HG03469 (cell line): ENCODE measurements at regions not wholly inside any gene's neighbourhood (a gene's known extent, or its start where the extent isn't known, plus 50 kb on each side); places are given as distances from the start of the nearest gene placed in this dataset.

ENCODE experiments used
- ATAC-seq: cut with Tn5 transposase; IDR thresholded peaks from one replicate; pipeline ENCODE4 v1.9.1; 2021; ENCODE audit warnings: mild to moderate bottlenecking, moderate library complexity, moderate number of reproducible peaks; ENCODE audit not compliant: unreplicated experiment

DNA sequence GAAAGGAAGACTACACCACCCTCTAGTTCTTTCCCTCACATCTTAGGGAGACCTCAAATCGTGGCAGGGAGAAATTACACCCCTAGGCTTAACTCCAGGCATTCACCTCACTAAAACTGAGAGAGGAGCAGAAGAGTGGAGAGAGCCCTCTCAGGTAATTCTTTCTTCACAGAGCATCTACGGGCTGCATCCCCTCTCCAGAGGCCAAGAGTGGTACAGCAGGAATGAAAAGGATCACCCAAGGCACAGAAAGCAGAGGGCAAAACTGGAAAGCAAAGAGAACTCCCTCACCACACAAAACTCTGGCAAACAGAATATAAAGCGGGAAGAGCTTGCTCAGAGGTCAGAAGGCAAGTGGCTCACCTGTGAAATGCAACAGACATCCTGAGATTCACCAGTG, 661.2 kb downstream of the TBC1D4 start:
- ATAC-seq: no peak

DNA sequence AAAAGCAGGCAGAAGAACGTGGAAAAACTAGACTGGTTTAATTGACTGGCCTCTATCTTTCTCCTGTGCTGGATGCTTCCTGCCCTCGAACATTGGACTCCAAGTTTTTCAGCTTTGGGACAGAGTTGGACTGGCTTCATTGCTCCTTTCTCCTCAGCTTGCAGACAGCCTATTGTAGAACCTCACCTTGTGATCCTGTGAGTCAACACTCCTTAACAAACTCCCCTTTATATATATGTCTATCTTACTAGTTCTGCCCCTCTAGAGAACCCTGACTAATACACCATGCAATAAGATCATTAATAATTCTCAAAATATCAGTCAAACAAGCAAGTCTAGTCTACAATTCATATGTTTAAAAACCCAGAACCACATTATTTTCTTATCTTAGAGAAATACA, 662.4 kb downstream of the TBC1D4 start:
- ATAC-seq: no peak

DNA sequence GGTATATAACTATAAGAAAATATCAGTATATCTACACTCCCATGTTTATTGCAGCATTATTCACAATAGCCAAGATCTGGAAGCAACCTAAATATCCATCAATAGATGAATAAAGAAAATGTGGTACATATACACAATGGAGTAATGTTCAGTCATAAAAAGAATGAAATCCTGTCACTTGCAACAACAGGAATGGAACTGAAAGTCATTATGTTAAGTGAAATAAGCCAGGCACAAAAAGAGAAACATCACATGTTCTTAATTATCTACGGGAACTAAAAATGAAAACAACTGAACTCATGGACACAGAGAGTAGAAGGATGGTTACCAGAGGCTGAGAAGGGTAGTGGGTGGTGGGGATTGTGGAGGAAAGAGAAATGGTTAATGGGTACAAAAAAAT, 665.2 kb downstream of the TBC1D4 start:
- ATAC-seq: no peak

DNA sequence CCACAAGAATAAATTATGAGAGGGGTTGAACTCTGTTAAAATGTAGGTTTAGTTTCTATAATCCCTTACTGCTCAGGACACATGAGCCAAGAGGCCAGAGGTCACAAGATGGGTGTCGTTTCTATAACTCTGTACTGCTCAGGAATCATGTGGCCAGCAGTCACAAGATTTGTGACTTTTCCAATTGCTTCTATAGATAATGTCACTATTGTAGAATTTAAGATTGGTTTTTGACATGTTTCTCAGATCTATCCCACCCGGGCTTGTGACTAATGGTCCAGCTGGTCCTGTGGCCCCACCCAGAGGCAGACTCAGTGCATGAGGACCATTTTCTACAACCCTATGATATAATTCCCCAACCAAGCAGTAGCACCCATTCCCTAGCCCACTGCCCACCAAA, 662.0 kb upstream of the KLF12 start:
- no peak for ATAC-seq

DNA sequence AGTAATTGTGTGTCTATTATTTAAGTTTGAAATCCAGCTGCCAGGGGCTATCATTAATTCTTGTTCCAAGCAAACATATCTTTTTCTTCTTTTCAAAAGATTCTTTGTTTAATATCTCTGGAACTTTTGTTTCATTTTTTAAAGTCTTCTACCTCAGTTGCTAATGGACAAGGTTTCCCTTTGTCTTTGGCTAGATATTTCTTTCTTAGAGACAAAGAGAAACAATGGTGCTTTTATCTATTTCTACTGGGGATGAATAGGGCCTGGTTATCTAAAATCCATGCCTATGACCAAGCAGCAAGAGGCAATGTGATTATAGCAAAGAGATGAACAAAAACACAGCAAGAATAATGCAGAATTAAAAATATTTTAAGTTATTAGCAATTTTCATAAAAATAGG, 661.3 kb upstream of the KLF12 start:
- no peak for ATAC-seq

DNA sequence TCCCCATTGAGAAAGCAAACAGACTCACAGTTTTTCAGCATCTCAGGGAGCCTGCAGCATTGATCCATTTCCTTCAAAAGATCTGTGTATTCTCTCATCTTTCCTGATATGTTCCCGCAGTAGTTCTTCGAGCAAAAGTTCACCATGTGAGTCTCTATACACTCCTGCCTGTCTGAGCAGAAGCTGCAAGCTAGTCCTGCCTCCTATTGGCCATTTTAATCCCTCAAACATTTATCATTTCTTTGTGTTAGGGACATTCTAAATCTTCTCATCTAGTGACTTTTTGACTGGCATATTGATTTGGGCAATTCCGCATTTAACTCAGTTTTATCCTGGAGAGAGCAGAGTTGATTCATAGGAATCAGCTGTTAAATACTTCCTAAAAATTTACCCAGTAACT, 660.4 kb upstream of the KLF12 start:
- ATAC-seq: no peak

DNA sequence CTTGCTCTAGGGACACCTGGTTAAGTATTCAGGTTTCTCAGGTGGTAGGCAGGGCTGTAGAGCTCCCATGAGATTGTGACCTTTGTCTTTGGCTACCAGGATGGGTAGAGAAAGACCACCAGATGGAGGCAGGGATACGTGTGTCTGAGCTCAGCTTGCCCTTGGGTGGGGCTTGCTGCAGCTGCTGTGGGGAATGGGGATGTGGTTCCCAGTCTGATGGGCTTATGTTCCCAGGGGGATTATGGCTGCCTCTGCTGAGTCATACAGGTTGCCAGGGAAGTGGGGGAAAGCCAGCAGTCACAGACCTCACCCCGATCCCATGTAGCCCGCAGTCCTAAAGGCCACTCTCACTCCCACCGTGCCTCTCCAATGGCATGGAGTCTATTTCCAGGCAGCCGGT, 659.9 kb upstream of the KLF12 start:
- no peak for ATAC-seq

DNA sequence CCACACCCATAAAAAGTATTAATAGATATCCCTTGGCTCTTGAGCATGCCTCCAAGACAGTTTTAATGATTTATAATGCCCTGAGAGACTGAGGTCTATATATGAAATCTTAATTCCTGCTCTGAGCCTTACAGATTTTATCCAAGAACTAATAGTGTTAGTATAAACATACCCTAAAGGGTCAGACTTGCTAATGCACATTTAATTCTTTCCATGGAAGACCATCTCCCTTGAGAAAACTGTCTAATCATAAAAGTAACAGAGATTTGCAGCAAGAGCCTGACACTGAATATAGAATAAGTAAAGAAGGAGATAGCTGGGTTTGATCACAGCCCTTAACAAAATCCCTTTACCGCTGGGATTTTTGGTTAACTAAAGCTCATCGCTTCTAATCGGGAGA, 650.8 kb upstream of the KLF12 start:
- no peak for ATAC-seq

DNA sequence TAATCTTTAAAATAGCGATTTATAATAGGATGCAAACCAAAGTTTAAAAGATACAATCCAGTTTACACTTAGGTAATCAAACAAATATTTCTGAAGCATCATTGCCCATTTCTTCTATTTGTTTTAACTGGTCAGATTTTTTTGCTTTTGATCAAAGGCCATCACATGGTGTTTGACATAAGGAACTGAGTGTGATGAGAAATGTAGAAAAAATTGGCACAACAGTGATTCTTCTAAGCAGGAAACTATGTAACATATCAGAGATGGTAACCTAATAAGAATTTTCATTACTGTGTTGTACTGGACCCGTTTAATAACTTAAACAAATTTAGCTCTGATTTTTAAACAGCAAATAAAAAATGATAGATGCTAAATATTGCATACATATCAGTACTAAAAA, 644.7 kb upstream of the KLF12 start:
- ATAC-seq: no peak

DNA sequence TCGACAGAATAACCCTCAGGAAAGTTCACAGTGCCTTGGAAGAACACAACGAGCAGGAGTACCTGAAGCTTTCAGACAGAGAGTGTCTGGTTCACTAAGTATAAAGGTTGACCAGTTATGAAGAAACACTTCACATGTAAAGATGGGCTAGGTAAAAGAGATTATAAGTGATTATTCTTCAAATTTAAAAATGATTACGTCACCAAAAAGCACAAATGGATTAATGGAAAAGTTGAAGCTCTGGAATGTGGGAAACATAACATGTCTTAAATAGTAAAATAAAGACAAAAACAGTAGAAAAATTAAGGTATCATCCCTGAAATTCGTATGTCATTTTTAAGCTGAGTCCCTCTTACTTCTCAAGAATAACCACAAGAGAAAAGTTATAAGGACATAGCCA, 643.9 kb upstream of the KLF12 start:
- no peak for ATAC-seq

DNA sequence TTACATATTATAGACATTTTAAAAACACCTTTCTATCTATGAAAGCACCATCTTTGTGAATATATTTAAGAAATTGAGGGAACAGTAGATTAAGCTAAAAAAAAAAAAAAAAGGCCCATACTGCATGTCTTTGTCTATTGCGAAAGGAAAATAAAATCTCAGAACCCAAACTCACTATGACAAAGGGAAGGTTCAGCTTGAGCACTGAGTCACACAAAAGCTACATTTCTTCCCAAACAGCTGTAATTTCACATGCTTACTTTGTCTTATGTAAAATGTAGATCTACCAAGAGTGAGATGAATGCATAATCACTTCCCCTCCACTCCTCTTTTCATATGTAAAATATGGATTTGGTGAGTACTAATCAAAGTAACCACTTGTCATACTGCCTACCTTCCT, 640.1 kb upstream of the KLF12 start:
- ATAC-seq: no peak

DNA sequence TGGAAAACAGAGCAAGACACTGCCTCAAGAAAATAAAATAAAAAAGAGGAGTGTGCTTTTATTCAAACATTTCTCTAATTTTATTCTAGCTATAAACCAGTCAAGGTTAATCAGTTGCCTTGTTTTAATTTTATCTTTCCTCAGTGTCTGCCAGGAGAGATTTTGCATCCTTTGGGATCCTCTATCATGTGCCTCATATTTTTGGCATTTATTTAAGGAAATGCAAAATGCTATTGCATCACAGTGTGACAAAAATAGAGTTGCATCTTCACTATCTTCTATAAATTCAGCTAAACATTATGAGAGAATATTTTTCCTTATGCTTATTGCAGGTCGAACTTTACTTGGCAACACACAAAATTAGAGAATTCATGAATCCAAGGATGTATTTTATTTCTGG, 639.0 kb upstream of the KLF12 start:
- ATAC-seq: no peak

DNA sequence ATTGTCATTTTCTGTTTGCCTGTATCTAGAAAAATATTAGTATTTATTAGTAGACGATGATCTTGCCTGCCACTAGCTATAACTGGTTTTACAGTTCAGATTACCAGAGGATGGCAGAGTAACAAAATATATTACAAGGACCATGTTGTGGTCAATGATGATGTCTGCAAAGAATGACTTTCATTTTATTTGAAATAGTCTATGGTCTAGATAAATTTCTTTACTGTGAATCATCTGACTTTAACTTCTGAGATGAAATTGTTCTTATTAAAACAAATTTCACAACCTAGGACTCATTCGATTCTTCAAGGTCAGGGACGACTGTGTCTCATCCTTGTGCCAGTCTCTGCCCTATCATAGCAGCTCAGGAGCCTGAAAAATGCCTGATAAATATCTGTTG, 637.8 kb upstream of the KLF12 start:
- ATAC-seq: no peak

DNA sequence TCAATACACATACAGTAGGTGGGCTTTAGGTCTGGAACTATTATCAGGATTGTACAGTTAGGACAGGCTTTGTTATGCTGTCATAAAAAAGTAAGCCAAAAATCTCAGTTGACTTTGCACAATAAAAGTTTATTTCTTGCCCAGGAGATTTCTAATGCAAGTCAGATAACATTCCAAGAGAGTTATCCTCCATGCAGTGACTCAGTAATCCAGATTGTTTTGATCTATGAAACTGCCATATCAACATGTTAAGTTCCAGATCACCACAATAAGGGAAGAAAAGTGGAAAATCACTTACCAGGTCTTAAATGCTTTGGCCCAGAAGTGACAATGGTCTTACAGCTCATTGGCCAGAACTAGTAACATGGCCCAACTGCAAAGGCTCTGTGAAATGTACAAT, 636.2 kb upstream of the KLF12 start:
- ATAC-seq: no peak

DNA sequence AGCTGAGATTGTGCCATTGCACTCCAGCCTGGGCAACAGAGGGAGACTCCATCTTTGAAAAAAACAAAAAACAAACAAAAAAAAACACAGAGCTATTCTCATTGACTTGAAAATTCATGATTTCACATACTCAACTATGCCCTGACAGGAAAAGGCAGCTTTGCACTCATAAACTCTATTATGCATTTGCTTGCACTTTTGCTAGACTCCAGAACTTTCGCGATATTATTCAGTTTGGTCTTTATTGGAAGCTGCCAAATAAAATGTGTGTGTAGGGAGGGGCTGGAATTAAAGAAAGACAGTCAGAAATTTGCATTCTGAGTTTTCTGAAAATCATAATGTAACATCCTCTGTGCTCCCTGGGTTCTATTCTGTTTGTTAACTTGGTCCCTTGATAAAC, 635.1 kb upstream of the KLF12 start:
- no peak for ATAC-seq

DNA sequence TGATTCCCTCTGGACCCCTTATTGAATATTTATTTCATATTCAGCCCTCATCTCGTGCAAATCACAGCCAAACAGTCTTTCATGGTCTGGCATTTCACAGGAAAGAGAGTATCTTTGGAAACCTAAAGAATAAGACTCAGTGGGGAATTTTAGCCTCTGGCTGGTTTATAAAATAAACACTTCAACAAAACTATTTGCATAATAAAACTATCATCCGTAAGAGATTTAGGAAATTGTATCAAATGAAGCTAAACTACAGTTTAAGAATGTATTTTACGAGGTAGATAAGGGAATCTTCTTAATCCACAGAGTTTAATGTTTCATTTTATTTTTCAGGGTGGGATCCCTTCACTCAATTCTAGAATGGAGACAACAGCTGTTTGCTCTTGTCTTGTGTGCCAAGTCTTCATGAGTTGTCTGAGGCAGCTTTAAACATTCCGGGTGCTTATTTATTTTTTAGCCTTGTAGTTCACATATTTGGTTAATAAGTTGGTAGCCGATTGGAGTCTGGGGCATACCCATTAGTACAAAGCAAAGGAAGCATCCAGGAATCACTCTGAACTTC, 634.4 kb upstream of the KLF12 start:
- no peak for ATAC-seq

DNA sequence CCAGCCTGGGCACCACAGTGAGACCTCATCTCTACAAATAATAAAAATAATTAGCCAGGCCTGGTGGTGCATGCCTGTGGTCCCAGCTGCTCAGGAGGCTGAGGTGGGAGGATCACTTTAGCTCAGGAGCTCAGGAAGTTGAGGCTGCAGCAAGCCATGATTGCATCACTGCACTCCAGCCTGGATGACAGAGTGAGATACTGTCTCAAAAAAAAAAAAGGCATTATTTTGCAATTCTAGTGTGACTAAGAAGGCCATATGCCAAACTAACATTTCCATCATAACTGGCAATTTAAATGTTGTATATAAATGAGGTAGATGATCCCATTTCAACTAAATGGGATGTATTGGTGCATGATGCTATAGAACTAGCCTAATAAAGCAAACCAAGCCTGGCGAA, 632.8 kb upstream of the KLF12 start:
- ATAC-seq: no peak

DNA sequence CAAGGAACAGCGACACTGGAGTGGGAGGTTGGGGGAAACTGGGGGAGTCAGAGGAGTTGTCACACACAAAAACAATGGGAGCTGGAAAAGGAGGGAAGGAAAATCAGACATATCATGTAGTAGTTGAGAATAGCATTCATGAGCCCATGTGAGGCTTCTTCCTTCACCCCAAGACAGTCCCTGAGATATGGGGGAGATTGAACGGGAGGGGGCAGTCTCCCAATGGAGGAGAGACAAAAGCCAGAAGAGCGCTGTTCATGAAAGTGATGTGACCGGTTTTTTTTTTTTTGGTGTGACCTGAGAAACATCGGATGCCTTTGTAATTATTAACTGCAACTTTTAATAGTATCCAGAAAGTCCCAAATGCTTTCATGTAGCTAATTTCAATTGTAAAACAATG, 631.8 kb upstream of the KLF12 start:
- ATAC-seq: no peak

DNA sequence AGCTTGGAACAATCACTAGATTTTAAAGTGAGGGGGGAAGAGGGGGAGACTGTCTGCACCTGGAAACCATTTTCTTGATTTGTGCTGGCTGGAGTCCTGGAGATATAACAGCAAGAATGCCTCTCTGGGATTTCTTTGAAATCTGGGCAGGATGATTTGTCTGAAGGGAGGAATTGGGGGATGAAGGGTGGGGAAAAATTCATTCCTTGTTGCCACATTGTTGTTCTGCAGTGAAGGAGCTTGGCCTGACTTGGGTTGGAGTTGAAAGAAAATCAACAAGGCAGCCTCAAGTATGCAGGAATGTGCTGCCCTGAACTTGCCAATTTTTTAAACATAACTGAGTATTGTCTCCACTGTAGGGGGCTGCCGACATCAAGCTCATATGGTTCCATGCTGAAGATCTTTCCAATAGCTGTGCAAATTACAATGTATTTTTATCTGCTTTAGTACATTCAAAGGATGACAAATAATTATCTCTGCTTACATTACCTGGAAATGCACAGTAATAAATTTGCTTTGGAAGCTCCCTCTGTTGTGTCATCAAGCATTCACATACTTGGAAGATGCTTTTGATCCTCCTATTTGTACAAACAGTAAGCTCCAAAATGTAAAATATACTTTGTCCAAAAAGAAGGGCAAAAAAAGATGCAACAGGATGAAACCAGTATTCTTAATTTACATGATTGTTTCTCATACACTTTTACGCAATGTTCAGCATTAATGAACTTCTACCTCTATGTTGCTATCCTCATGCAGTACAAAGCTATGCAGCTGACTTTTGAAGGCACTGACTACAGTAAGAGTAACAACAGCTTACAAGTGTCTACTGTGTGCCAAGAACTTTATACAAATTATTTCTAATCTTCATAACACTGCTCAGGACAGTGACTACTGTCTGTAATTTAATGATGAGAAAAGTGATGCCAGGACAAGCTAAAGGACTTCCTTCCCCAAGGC, 627.9 kb upstream of the KLF12 start:
- no peak for ATAC-seq

DNA sequence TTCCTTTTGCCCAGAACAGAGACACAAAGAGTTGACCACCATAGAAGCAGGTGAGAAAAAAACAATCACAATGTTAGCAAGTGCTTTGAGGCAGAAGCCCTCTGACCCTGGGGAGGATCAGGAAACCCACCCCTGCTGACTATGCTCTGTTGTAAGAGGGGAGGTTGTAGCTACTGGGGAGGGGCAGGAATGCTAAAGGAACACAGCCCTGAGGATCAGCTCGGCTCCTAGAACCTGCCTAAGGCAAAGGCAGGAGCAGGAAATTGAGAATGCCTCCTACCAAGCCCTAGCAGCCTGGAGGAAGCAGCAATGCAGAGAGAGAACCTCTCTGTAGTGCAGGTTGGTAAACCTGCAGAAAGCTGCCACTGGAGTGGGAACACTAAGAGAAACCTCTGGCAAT, 624.0 kb upstream of the KLF12 start:
- ATAC-seq: no peak

DNA sequence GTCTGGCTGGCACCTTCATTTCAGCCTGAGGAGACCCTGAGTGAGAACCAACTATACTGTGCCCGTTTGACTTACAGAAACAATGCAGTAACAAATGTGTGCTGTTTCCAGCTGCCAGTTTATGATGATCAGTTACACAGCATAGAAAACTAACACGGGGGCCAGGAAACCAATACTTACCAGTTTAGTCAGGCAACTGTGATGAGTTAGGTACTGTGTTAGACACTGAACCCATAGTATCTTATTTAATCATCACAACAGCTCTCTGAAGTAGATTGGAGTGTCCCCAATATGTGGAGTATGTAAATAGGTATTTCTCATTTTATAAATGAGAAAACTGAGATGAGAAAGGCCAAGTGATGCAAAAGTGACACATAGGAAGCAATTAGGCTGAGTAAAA, 620.9 kb upstream of the KLF12 start:
- ATAC-seq: no peak

DNA sequence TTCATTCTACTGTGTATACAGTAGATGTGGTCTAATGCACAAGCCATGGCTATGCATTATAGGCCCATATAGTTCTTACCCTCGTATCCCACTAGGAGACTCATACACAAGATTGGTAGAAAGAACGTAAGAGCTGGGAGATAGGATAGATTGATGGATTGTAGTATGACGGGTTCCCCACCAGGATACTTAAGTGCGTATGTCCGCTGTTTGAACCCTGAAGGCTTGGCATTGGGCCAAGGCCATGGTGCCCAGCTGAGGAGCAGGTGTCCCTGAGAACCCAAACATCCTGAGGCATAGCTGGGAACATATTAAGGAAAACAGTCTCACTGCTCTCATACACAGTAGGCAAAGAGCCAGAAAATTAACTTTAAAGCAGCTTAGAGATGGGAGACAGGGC, 617.5 kb upstream of the KLF12 start:
- no peak for ATAC-seq
